Hematopoietic multipotent progenitor cell treated with erythropoietin and hydrocortisone succinate and interleukin-3 and kit ligand, for 4 days (in vitro differentiated cells): ENCODE measurements at regions not wholly inside any gene's neighbourhood (a gene's known extent, or its start where the extent isn't known, plus 50 kb on each side); places are given as distances from the start of the nearest gene placed in this dataset.

Experiments
- DNase-seq: peaks from one replicate; pipeline ENCODE4 v3.0.0-alpha.2; 2015

- DNase-seq, result no peak
Measured at GRCh38 chr18:51400721-51401120, 203.2 kb upstream of the MEX3C start.

- no peak for DNase-seq
Measured at GRCh38 chr18:51401912-51402311, 204.4 kb upstream of the MEX3C start.

GRCh38 chr18:51404620-51405019, 207.1 kb upstream of the MEX3C start:
- no peak for DNase-seq

- no peak for DNase-seq
Measured at GRCh38 chr18:51405683-51406477, 208.4 kb upstream of the MEX3C start.

- no peak for DNase-seq
Measured at GRCh38 chr18:51417643-51418483, 220.4 kb upstream of the MEX3C start.

GRCh38 chr18:51425475-51425874, 228.0 kb upstream of the MEX3C start:
- DNase-seq, result no peak

- DNase-seq, result no peak
Measured at GRCh38 chr18:51425889-51426288, 228.4 kb upstream of the MEX3C start.

- DNase-seq, result no peak
Measured at GRCh38 chr18:51426996-51427395, 229.5 kb upstream of the MEX3C start.

GRCh38 chr18:51429644-51430043, 232.2 kb upstream of the MEX3C start:
- DNase-seq, result no peak

GRCh38 chr18:51430538-51430937, 233.1 kb upstream of the MEX3C start:
- no peak for DNase-seq

- DNase-seq, result no peak
Measured at GRCh38 chr18:51433296-51433695, 235.8 kb upstream of the MEX3C start.

GRCh38 chr18:51433881-51434280, 236.4 kb upstream of the MEX3C start:
- DNase-seq, result no peak

- peak; percentile 69 for DNase-seq
Measured at GRCh38 chr18:51437280-51438271, 240.1 kb upstream of the MEX3C start.

- no peak for DNase-seq
Measured at GRCh38 chr18:51438797-51439350, 241.4 kb upstream of the MEX3C start.

GRCh38 chr18:51442012-51442411, 244.5 kb upstream of the MEX3C start:
- DNase-seq, result no peak

GRCh38 chr18:51446571-51447210, 249.2 kb upstream of the MEX3C start:
- no peak for DNase-seq

GRCh38 chr18:51447351-51448342, 250.2 kb upstream of the MEX3C start:
- DNase-seq, result no peak

GRCh38 chr18:51448949-51449348, 251.5 kb upstream of the MEX3C start:
- no peak for DNase-seq

- no peak for DNase-seq
Measured at GRCh38 chr18:51453594-51453993, 256.1 kb upstream of the MEX3C start.

GRCh38 chr18:51458861-51459260, 261.4 kb upstream of the MEX3C start:
- DNase-seq, result no peak

GRCh38 chr18:51461956-51462355, 264.5 kb upstream of the MEX3C start:
- DNase-seq, result no peak
